DND-41 (cell line): ENCODE measurements at regions not wholly inside any gene's neighbourhood (a gene's known extent, or its start where the extent isn't known, plus 50 kb on each side); places are given as distances from the start of the nearest gene placed in this dataset.

Experiments
- ATAC-seq: fragments of 200-7000 bp; cut with Tn5 transposase; 3 replicates; pipeline ENCODE4 v1.9.1; 2021; ENCODE audit warnings: low read depth; ENCODE audit not compliant: insufficient read depth
- DNase-seq: peaks from one replicate; pipeline ENCODE4 v3.0.0-alpha.2; 2020
- H2AFZ ChIP-seq: 2 replicates; pipeline ENCODE4 v1.6.0; 2012; ENCODE audit warnings: low read depth, low read length
- H3K27ac ChIP-seq: 2 replicates; pipeline ENCODE4 v1.5.1; 2012; ENCODE audit warnings: low read length, inconsistent platforms
- H3K27me3 ChIP-seq: fragments of 200-600 bp; sonication (generic); 2 replicates; pipeline ENCODE4 v1.6.0; 2012; ENCODE audit warnings: low read length, mild to moderate bottlenecking, inconsistent platforms; ENCODE audit not compliant: insufficient read depth, poor library complexity
- H3K36me3 ChIP-seq: 2 replicates; pipeline ENCODE4 v1.5.1; 2012; ENCODE audit warnings: low read length, inconsistent platforms; ENCODE audit not compliant: insufficient read depth
- H3K4me1 ChIP-seq: 2 replicates; pipeline ENCODE4 v1.5.1; 2012; ENCODE audit warnings: mild to moderate bottlenecking, low read length; ENCODE audit not compliant: insufficient read depth
- H3K4me2 ChIP-seq: 2 replicates; pipeline ENCODE4 v1.6.0; 2012; ENCODE audit warnings: mild to moderate bottlenecking, moderate library complexity, low read length, inconsistent platforms; ENCODE audit not compliant: insufficient read depth
- H3K4me3 ChIP-seq, 2 experiments: fragments of 200-600 bp in 1 of 2; shearing (Covaris generic) in 1 of 2; 2 replicates each; pipeline ENCODE4 v1.5.1; 2012 to 2016; ENCODE audit warnings: inconsistent platforms in 2 of 2, low read length in 2 of 2, mild to moderate bottlenecking in 2 of 2, low read depth in 1 of 2, moderate library complexity in 1 of 2
- H3K79me2 ChIP-seq: 2 replicates; pipeline ENCODE4 v1.6.0; 2012; ENCODE audit warnings: low read length, inconsistent platforms; ENCODE audit not compliant: insufficient read depth
- H3K9ac ChIP-seq: 2 replicates; pipeline ENCODE4 v1.6.0; 2012; ENCODE audit warnings: low read depth, mild to moderate bottlenecking, inconsistent platforms, low read length, moderate library complexity
- H3K9me3 ChIP-seq: 2 replicates; pipeline ENCODE4 v1.5.1; 2012; ENCODE audit warnings: low read length, moderate library complexity, mild to moderate bottlenecking, inconsistent platforms; ENCODE audit not compliant: insufficient read depth, severe bottlenecking
- H4K20me1 ChIP-seq: 2 replicates; pipeline ENCODE4 v1.6.0; 2012; ENCODE audit warnings: low read length; ENCODE audit not compliant: insufficient read depth
- EZH2 ChIP-seq: IDR thresholded peaks from 3 replicates; pipeline ENCODE4 v1.6.1; 2012; ENCODE audit warnings: borderline replicate concordance, low read depth, mild to moderate bottlenecking, moderate library complexity, low read length, inconsistent platforms; ENCODE audit not compliant: severe bottlenecking
- TF ChIP-seq, protein P1 (sequence below): IDR thresholded peaks from 2 replicates; pipeline ENCODE4 v1.5.1; 2012; ENCODE audit warnings: borderline replicate concordance, low read length, moderate library complexity, mild to moderate bottlenecking; ENCODE audit not compliant: poor library complexity, severe bottlenecking; ENCODE audit errors: extremely low read depth

GRCh38 chr5:56688402-56688801 lies 126.9 kb upstream of the MAP3K1 start:
- Histone ChIP-seq H3K9me3 (no peaks in the 10 kb centered on the region), H3K9ac (no peak overlapping the region), H3K27me3 (peaks cover 9% of the 10 kb centered on the region), H3K36me3 (no peaks in the 10 kb centered on the region), H3K27ac (no peak overlapping the region), H3K4me1 (no peaks in the 10 kb centered on the region), H3K4me3 (no peak overlapping the region), H3K4me2 (no peak overlapping the region), H2AFZ (no peak overlapping the region), H3K79me2 (no peaks in the 10 kb centered on the region), H4K20me1 (no peaks in the 10 kb centered on the region)
- no peak for ATAC-seq
- no peak for DNase-seq
- TF ChIP-seq, protein P1, sequence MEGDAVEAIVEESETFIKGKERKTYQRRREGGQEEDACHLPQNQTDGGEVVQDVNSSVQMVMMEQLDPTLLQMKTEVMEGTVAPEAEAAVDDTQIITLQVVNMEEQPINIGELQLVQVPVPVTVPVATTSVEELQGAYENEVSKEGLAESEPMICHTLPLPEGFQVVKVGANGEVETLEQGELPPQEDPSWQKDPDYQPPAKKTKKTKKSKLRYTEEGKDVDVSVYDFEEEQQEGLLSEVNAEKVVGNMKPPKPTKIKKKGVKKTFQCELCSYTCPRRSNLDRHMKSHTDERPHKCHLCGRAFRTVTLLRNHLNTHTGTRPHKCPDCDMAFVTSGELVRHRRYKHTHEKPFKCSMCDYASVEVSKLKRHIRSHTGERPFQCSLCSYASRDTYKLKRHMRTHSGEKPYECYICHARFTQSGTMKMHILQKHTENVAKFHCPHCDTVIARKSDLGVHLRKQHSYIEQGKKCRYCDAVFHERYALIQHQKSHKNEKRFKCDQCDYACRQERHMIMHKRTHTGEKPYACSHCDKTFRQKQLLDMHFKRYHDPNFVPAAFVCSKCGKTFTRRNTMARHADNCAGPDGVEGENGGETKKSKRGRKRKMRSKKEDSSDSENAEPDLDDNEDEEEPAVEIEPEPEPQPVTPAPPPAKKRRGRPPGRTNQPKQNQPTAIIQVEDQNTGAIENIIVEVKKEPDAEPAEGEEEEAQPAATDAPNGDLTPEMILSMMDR: no peak
- no peak for TF ChIP-seq EZH2

DNA sequence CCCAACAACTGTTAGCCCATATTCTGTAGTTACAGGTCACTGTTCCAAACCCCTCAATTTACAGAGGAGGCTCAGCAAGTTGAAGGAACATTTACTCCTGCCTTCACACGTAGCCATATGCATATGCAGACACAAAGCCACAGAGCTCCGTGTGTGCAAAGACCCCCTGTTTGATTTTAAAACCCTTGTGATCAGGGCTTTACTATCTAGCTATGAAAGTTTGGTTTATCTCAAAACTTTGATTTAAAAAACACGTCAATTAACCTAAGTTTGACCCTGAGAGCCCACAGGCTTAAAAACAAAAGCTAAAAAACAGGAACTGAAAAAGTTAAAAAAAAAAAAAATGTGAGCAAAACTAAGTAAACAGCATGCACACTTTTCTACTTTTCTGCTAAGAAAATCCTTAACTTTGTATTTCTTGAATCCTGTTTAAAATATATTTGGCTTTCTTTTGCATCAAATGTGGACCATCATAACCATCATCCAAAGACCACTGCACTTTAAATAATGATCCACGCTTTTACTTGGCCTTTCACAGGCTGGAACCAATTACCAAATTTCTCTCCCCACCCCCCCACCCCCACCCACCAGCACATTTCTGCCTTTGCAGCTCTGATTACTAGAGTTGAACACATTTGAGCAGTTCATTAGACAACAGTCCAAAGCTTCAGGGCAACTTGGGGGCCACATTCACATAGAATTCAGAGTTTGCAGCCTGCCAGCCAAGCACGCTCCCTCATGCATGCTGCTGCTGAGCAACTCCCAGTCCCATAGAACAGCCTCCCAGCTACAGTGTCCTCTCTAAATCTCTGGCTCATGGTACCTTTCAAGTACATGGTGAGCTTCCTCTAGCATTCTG lies 128.8 kb upstream of the MAP3K1 start:
- Histone ChIP-seq H3K36me3 (no peaks in the 10 kb centered on the region), H3K27ac (no peak overlapping the region), H3K79me2 (no peaks in the 10 kb centered on the region), H3K27me3 (peaks cover 9% of the 10 kb centered on the region), H3K4me3 (no peak overlapping the region), H2AFZ (no peak overlapping the region), H3K9me3 (no peaks in the 10 kb centered on the region), H3K9ac (no peak overlapping the region), H3K4me1 (no peaks in the 10 kb centered on the region), H3K4me2 (no peak overlapping the region), H4K20me1 (no peaks in the 10 kb centered on the region)
- TF ChIP-seq, protein P1: no peak
- no peak for TF ChIP-seq EZH2
- no peak for ATAC-seq
- DNase-seq: no peak

DNA sequence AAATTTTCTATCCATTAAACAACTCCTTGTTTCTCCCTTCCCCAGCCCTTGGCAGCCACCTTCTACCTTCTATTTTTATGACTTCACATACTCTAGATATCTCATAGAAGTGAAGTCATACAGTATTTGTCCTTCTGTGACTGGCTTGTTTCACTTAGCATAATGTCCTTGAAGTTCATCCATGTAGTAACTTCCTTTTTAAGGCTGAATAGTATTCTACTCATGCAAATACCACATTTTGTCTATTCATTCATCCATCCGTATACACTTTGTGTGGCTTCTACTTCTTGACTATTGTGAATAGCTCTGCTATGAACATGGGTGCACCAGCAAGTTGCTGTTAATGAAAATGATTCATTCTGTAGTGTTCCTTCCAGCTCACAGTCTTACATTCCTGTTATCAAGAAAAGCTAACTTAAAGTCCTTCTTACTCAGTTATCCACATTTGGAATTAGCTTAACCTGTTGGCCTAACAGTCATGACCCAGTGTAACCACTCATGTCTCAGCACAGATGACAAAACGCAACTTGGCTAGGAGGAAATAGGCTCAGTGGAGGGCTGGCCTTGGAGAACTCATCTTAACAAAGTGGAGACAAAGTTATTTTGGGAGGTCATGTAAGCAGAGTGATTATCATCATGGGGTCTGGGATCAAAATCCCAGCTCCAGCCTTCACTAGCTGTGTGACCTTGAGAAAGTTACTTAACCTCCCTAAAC lies 129.7 kb upstream of the MAP3K1 start:
- Histone ChIP-seq H3K27me3 (peaks cover 9% of the 10 kb centered on the region), H3K4me2 (no peak overlapping the region), H3K36me3 (no peaks in the 10 kb centered on the region), H3K27ac (no peak overlapping the region), H3K9ac (no peak overlapping the region), H3K4me3 (no peak overlapping the region), H3K79me2 (no peaks in the 10 kb centered on the region), H3K9me3 (no peaks in the 10 kb centered on the region), H2AFZ (no peak overlapping the region), H3K4me1 (no peaks in the 10 kb centered on the region), H4K20me1 (no peaks in the 10 kb centered on the region)
- DNase-seq (no peak), ATAC-seq (no peak)
- no peak for TF ChIP-seq EZH2
- TF ChIP-seq, protein P1: no peak
